MCF 10A (cell line): ENCODE measurements at regions not wholly inside any gene's neighbourhood (a gene's known extent, or its start where the extent isn't known, plus 50 kb on each side); places are given as distances from the start of the nearest gene placed in this dataset.

Source experiments
- BruUV-seq: library from RNA; stranded (reverse); fragments of 400-500 nt; replicated peaks from 2 replicates; lab custom pipeline; 2021; lab: Mats Ljungman, UMichigan
- CTCF ChIA-PET: fragments of 300-600 bp; sonication (Branson Sonifier 250); formaldehyde crosslinking; extraction: SDS; loops from one replicate; lab custom pipeline; 2021; ENCODE audit warnings: antibody characterized with exemption, inconsistent platforms; lab: Yijun Ruan, JAX
- POLR2A ChIA-PET: fragments of 300-600, 350-650 bp; sonication (Branson Sonifier 250); formaldehyde crosslinking; extraction: SDS; loops from one replicate; lab custom pipeline; 2020; ENCODE audit warnings: antibody characterized with exemption, inconsistent platforms; lab: Yijun Ruan, JAX
- DNase-seq: peaks from one replicate; pipeline ENCODE4 v3.0.0-alpha.2; 2018; ENCODE audit not compliant: unreplicated experiment
- H3K27ac Mint-ChIP-seq: one replicate; pipeline ENCODE4 v1.8.0; 2022; ENCODE audit warnings: mild to moderate bottlenecking, low read depth, mixed read lengths; ENCODE audit not compliant: unreplicated experiment
- H3K27me3 Mint-ChIP-seq: one replicate; pipeline ENCODE4 v1.8.0; 2022; ENCODE audit warnings: mixed read lengths; ENCODE audit not compliant: insufficient read depth, unreplicated experiment
- H3K36me3 Mint-ChIP-seq: one replicate; pipeline ENCODE4 v1.8.0; 2022; ENCODE audit warnings: mild to moderate bottlenecking, moderate library complexity, mixed read lengths; ENCODE audit not compliant: insufficient read depth, unreplicated experiment
- H3K4me1 Mint-ChIP-seq: one replicate; pipeline ENCODE4 v1.8.0; 2022; ENCODE audit warnings: mixed read lengths; ENCODE audit not compliant: insufficient read depth, unreplicated experiment
- H3K4me3 Mint-ChIP-seq: one replicate; pipeline ENCODE4 v1.8.0; 2022; ENCODE audit warnings: mild to moderate bottlenecking, moderate library complexity, mixed read lengths; ENCODE audit not compliant: unreplicated experiment
- H3K9me3 Mint-ChIP-seq: one replicate; pipeline ENCODE4 v1.8.0; 2022; ENCODE audit warnings: mixed read lengths; ENCODE audit not compliant: unreplicated experiment
- CTCF ChIP-seq: fragments of 200-600 bp; IDR thresholded peaks from one replicate; pipeline ENCODE4 v1.8.0; 2022; ENCODE audit warnings: antibody characterized with exemption, mild to moderate bottlenecking; ENCODE audit not compliant: unreplicated experiment
- intact Hi-C: fragments of 100-400 bp; cut with micrococcal nuclease; formaldehyde crosslinking; loops from 2 replicates; pipeline ENCODE4 v1.14.1; 2022

DNA sequence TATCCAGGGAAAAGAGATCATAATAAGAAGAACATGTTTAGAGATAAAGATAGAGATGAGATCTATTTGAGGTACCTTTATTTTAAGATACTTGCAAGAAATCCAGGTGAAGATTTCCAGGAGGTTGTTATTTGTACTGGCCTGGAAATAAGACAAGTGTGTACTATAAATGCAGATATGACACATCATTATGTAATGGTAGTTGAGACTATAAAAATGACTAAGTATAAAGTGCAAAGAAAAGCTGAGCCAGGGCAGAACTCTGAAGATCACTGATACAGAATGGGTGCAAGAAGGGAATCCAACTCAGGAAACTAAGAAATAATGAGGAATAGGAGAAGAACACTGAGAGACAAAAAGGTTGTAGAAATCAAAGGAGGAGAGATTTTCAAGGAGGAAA, 378.2 kb upstream of the PBX1 start:
- intact Hi-C loops: no loop called here
- ChIA-PET POLR2A (no interaction called here), CTCF (no interaction called here)
- no peak for TF ChIP-seq CTCF
- H3K27me3 Mint-ChIP-seq: no peaks in the 10 kb centered on the region
- peaks cover 7% of the 10 kb centered on the region for H3K9me3 Mint-ChIP-seq
- no TSS peak for BruUV-seq
- no peak overlapping the region for H3K4me3 Mint-ChIP-seq
- no peaks in the 10 kb centered on the region for H3K4me1 Mint-ChIP-seq
- no peaks in the 10 kb centered on the region for H3K36me3 Mint-ChIP-seq
- DNase-seq: no peak
- no peak overlapping the region for H3K27ac Mint-ChIP-seq

DNA sequence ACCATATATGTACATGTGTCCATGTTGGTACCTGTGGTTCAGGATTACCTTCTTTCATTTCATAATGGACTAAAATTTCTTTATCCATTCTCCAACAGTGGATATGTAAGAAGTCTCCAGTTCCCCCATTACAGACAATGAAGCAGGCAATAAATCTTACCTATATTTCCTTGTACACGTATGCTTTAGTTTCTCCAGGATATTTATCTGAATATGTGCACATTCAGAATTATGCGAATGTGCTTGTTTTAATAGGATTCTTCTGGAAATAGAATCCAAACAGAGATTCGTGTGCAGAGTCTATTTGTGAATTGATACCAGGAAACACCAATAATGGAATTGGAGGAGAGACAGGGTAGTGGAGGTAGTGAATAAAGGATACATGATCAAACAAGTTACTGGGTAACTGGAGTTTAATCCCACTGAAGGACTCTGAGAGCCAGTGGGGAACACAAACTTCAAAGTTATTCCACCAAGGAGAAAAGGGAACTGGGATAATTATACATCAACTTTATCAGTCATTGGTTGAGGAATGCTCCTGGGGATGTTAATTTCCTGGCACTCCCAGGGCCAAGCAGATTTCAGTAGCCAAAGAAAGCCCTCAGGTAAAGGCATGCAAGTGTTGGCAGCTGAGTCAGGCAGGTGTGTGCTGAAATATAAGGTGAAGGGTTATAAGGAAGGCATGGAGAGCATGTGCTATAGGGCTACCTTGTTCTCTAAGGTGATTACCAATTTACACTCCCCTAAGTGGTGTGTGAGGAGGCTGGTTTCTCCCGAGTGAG, 374.9 kb upstream of the PBX1 start:
- no peaks in the 10 kb centered on the region for H3K27me3 Mint-ChIP-seq
- POLR2A ChIA-PET: no interaction called here
- H3K4me3 Mint-ChIP-seq: no peak overlapping the region
- no peak overlapping the region for H3K27ac Mint-ChIP-seq
- H3K36me3 Mint-ChIP-seq: no peaks in the 10 kb centered on the region
- DNase-seq: peak; percentile 51
- intact Hi-C loops: no loop called here
- TF ChIP-seq CTCF: no peak
- no TSS peak for BruUV-seq
- peaks cover 7% of the 10 kb centered on the region for H3K9me3 Mint-ChIP-seq
- CTCF ChIA-PET: interaction anchor here (0.5 kb wide), 1 partner anchor 127 kb away, joined by 3 read pairs; no protein-coding TSS in a partner anchor
- H3K4me1 Mint-ChIP-seq: no peaks in the 10 kb centered on the region

DNA sequence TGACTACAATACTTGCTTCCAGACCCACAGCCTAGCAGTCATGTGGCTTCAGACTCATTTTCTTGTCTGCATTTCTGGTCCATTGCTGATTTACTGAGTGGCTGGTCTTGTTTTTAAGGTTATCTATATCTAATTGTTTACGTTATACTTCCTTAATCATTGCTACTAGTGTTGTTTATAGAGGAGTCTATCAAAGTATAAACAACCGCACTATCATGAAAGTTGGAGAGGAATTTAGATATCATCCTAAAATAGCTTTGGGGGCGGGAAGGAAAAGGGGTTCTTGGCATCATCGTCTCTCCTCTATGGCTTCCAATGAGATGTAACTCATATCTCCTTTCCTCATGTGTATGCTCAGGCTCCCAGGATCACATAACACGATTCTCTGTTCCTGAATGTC, 372.1 kb upstream of the PBX1 start:
- Mint-ChIP-seq H3K4me1 (no peaks in the 10 kb centered on the region), H3K27me3 (no peaks in the 10 kb centered on the region), H3K27ac (no peak overlapping the region), H3K36me3 (peaks cover 6% of the 10 kb centered on the region), H3K9me3 (peaks cover 13% of the 10 kb centered on the region), H3K4me3 (no peak overlapping the region)
- DNase-seq: no peak
- intact Hi-C loops: no loop called here
- TF ChIP-seq CTCF: no peak
- POLR2A ChIA-PET: interaction anchor here (0.5 kb wide), 1 partner anchor 253 kb away, joined by 4 read pairs; no protein-coding TSS in a partner anchor
- CTCF ChIA-PET: interaction anchor here (0.7 kb wide), 1 partner anchor 465 kb away, joined by 3 read pairs; no protein-coding TSS in a partner anchor
- no TSS peak for BruUV-seq

DNA sequence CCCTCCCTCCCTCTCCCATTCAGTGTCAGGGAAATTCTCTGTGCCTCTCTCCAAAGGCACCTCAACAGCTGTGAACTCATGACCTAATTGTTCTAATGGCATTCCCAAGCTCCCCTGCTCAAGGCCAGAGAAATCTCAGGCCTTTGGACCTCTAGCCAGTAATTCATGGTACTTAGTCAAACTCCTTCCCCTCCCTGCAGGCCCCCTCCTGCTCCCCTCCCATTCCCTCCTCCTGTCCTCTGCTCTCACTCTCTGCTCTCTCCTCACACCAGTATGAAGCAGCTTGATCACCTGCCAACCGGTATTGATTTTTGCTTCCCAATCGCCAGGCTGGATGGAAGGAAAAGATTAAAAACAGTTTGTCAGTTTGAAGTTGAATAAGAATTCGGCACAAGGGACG, 370.5 kb upstream of the PBX1 start:
- peaks cover 6% of the 10 kb centered on the region for H3K36me3 Mint-ChIP-seq
- ChIA-PET CTCF (interaction anchor here (0.7 kb wide), 1 partner anchor 625 kb away, joined by 3 read pairs; no protein-coding TSS in a partner anchor), POLR2A (no interaction called here)
- no peaks in the 10 kb centered on the region for H3K27me3 Mint-ChIP-seq
- no peaks in the 10 kb centered on the region for H3K4me1 Mint-ChIP-seq
- BruUV-seq: no TSS peak
- no peak overlapping the region for H3K4me3 Mint-ChIP-seq
- no peak for DNase-seq
- no peak overlapping the region for H3K27ac Mint-ChIP-seq
- H3K9me3 Mint-ChIP-seq: peaks cover 23% of the 10 kb centered on the region
- intact Hi-C loops: no loop called here
- TF ChIP-seq CTCF: no peak
